HFF-Myc (cell line): ENCODE measurements at regions not wholly inside any gene's neighbourhood (a gene's known extent, or its start where the extent isn't known, plus 50 kb on each side); places are given as distances from the start of the nearest gene placed in this dataset.
"Not testable (repeated sequence)": the region's sequence is repeated elsewhere in the genome, so short reads cannot be mapped to it uniquely, and the experiment has no call there.

Source experiments
- DNase-seq: peaks from one replicate; pipeline ENCODE4 v3.0.0-alpha.2; 2011; ENCODE audit warnings: low read depth; ENCODE audit errors: extremely low read depth
- H3K4me3 ChIP-seq: replicated peaks from 2 replicates; pipeline ENCODE4 v1.5.1; 2011; ENCODE audit warnings: low read depth, mild to moderate bottlenecking, control low read depth, low read length
- CTCF ChIP-seq: IDR thresholded peaks from 2 replicates; pipeline ENCODE4 v1.5.1; 2012; ENCODE audit warnings: mild to moderate bottlenecking, low read depth, low read length, control low read depth; ENCODE audit errors: missing control alignments

DNA sequence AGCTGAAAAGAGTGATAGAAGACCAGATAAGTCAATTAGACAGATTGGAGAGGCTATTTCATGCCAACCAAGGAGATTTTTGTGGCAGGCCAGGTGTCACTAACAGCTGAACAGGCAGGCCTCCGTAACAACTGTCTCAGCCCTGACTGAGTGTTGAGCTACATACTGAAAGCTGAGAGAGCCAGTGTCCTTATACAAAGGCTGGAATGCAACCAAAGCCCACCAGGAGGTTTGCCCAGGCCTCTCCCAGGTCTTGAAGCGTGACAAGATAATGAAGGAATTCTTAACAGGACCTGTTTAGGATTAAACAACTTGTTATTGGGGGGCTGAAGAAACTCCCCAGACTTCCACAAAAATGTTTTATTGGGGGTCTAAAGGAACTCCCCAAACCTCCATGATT lies 290.2 kb upstream of the FRG1 start:
- not testable (repeated sequence) for DNase-seq, H3K4me3 ChIP-seq

DNA sequence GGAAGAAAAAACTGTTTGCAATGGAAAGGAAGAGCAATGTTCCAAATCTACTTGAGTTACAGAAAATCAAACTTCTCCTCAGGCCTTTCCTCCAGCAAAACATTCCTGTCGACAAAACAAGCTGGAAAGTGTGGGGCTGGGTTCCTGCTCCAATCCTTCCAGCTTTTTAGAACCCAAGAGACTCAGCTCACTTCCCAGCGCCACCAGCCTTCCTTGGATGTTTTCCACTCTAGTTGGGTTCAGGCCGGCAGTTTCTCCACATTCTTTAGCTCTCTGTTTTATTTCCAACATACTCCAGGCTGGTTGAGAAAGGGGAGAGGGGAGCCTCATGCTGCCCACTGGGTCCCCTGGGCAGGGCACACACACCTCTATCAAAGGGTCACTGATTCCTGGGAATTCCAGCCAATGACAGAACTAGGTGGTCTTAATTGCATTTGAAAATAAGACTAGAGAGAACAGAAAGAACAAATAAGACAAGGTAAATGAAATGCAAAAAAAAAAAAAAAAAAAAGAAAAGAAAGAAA lies 287.5 kb upstream of the FRG1 start:
- H3K4me3 ChIP-seq, DNase-seq: not testable (repeated sequence)

DNA sequence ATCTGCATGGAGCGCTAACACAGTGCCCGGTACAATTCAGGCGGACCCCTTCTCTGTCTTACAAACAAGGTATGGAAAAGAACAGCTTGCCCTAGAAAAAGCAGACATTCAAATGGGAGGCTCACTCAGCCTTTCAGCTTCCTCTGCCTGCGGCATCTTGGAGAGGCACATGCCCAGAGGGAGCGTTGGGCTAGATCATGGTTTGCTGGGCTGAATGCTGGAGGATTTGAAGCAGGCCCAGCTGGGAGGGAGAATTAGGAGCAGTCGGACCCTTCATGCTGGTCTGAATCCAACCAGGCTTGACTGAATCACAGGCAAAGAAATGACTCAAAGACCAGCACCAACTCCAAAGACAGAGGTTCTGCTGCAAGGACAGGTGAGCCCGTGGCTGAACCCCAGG lies 286.7 kb upstream of the FRG1 start:
- H3K4me3 ChIP-seq, DNase-seq: not testable (repeated sequence)

DNA sequence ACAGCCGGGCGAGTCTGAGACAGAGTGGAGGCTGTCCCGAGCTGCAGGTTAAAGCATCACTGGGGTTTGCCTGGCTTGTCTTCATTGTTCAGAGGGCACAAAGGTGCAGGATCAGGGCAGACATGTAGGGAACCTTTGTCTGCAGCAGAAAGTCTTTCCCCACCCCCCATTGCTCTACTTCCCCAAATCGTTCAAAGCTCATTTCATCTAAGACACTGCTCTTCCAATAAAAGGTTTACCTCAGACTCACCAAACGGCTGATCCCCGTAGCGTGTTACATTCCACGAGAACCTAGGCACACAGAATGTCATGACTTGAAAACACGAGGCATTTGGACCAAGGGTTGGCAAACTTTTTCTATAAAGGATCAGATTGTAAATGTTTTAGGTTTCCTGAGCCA lies 286.3 kb upstream of the FRG1 start:
- H3K4me3 ChIP-seq, DNase-seq: not testable (repeated sequence)

- not testable (repeated sequence) for DNase-seq, H3K4me3 ChIP-seq
Measured at GRCh38 chr4:189655817-189656216, 284.9 kb upstream of the FRG1 start.

GRCh38 chr4:189656641-189657040 lies 284.0 kb upstream of the FRG1 start:
- no peak for TF ChIP-seq CTCF
- DNase-seq: no peak
- H3K4me3 ChIP-seq: no peak overlapping the region

GRCh38 chr4:189658259-189658658 lies 282.4 kb upstream of the FRG1 start:
- not testable (repeated sequence) for DNase-seq, H3K4me3 ChIP-seq

DNA sequence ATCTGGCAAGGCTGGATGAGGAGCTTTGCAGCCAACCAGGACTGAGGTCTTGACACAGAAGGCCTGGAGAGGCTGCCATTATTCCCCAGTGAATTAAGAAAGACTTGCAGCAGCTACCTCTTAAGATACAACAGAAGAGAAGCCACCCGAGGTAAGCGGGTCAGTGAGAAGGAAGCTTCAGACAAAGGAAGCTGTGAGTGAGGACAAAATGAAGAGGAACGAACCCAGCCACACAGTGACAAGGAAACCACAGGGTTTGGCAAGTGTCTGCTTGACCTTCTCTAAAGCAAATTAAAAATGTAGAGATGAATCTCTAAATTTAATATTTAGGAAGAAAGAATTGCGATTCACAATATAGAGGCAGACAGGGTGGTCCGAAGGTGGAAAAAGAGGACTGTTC lies 281.8 kb upstream of the FRG1 start:
- DNase-seq, H3K4me3 ChIP-seq: not testable (repeated sequence)

DNA sequence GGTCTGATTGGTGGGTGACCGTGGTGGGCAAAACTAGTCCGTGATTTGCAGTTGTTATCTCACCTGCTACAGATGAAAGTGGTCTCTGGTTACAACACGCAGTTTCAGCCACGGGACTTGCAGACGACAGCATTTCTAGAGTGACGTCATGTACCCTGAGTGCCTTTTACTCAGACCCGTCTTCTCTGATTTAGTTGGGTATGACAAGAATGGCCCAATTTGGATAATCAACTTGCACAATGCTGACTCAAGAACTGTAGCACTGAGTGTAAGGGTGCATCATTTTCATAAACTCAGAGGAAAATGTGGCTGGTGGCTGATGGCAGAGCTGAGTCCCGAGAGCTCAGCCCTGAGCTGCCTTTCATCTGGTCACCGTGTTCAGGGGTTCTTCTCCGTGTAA lies 281.4 kb upstream of the FRG1 start:
- no peak for TF ChIP-seq CTCF
- DNase-seq: no peak
- no peak overlapping the region for H3K4me3 ChIP-seq

DNA sequence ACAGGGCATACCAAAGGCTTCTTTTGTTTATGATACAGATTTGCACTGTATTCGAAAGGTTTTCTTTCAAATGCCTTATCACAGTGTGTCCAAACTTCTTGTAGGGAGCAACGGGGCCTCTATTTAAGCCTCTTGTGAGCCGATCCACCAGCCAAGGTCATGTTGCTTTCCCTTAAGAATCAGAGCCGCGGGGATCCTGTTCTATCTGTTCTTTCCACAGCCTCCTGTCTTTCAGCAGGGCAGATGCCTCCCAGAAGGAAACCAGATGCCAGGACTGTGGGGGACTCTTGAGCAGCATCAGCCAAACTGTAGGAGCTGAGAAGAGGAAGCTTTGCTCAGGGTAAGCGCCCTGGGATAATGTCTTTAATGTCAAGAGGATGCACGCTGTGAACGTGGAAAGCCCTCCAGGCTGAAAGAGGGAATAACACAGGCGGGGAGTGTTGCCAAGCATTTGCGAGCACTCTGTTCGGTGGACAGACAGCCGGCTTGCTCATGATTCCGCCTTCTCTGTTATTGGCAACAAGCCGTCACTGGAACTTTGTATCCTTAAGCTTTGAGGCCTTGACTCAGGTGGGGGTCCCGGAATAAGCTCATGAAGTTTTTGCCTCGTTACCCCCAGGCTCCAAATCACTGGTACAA lies 279.8 kb upstream of the FRG1 start:
- no peak overlapping the region for H3K4me3 ChIP-seq
- DNase-seq: no peak
- TF ChIP-seq CTCF: no peak

DNA sequence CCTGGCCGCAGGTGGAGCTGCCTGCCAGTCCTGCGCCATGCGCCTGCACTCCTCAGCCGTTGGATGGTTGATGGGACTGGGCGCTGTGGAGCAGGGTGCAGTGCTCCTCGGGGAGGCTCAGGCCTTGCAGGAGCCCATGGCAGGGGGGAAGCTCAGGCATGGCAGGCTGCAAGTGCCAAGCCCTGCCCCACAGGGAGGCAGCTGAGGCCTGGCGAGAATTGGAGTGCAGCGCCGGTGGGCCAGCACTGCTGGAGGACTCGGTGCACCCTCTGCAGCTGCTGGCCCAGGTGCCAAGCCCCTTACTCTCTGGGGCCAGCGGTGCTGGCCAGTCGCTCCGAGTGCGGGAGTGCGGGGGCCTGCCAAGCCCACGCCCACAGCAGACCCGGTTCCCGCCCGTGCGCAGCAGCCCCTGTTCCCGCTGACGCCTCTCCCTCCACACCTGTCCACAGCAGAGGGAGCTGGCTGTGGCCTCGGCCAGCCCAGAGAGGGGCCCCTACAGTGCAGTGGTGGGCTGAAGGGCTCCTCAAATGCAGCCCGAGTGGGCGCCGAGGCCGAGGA lies 275.9 kb upstream of the FRG1 start:
- no peak for DNase-seq
- TF ChIP-seq CTCF: no peak
- no peak overlapping the region for H3K4me3 ChIP-seq

DNA sequence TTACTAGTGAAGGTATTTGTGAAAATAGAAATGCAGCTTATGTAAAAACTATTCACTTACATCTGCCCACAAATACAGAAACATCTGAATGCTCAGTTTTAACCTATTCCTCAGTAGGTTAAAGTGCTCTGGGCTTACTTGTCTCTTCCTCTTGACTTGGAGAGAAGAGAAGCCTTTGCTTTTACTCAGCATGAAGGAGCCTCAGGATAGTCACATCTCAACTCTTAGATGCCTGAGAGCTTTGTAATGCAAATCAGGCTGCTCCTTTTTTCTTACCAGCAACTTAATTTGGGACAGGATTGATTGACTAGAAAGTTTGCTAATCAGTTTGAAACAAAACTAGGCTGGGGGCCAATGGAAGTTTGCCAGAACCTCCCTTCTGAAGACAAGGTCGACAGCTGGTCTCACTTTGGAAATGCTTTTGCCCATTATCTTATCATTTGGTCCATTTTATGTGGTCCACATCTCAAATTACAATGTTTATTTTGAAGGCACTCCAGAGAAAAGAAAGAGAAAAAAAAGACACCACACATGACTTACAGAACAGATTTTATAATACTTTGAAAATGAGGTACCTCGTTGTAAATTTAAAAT lies 274.9 kb upstream of the FRG1 start:
- not testable (repeated sequence) for DNase-seq, H3K4me3 ChIP-seq

DNA sequence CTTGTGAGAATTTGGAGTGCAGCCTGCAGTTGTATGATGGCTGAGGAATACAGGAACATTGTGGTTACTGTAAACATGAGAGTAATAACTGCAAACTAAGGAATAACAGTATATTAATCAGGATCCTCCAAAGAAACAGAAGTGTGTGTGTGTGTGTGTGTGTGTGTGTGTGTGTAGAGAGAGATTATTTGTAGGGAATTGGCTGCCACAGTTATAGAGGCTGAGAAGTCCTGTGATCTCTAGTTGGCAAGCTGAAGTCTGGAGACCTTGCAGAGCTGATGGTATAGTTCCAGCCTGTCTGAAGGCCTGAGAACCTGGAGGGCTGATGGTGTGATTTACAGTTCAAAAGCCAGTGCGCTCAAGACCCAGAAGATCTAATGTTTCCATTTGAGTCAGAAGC lies 273.3 kb upstream of the FRG1 start:
- not testable (repeated sequence) for DNase-seq, H3K4me3 ChIP-seq

DNA sequence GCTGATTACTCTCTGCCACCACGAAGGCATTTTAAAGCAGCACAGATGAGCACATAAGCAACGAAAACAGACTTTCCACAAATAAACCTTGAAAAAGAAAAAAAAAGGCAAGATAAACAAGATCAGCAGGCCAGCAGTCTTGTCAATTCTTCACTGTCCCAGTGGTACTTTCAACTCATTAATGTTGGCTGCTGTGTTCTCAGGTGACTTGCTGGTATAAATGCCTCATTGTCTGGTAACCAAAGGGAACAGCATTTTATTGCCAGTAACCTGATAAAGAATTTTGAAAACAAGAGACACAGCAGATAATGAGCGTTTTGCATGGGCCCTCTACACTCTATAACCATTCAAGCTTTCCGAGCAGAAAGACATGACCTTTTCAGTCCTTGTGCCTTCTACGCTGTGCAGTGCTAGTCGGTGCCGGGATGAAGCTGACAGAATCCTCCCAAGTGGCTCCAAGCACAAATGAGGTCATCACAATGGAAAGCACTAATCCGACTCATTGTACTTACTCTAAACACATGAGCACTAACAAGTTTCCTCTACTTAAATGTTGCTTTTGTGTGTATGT lies 242.9 kb upstream of the FRG1 start:
- not testable (repeated sequence) for DNase-seq, H3K4me3 ChIP-seq
